Mesenchymal stem cell (in vitro differentiated cells and primary cell): ENCODE measurements at regions not wholly inside any gene's neighbourhood (a gene's known extent, or its start where the extent isn't known, plus 50 kb on each side); places are given as distances from the start of the nearest gene placed in this dataset.

Experiments
- DNase-seq: peaks from one replicate; pipeline ENCODE4 v3.0.0-alpha.2; 2013
- H2AFZ ChIP-seq: one replicate; pipeline ENCODE4 v1.6.1; 2013; ENCODE audit warnings: low read depth, mild to moderate bottlenecking, control low read depth, inconsistent platforms, low read length, moderate library complexity
- H2AK5ac ChIP-seq: 2 replicates; pipeline ENCODE4 v1.6.1; 2013; ENCODE audit warnings: low read length, moderate library complexity, mild to moderate bottlenecking, inconsistent platforms; ENCODE audit not compliant: severe bottlenecking
- H2BK120ac ChIP-seq: one replicate; pipeline ENCODE4 v1.6.1; 2013; ENCODE audit warnings: low read depth, mild to moderate bottlenecking, inconsistent platforms, low read length, moderate library complexity
- H2BK12ac ChIP-seq, 2 experiments: one replicate each; pipeline ENCODE4 v1.6.1; 2013; ENCODE audit warnings: inconsistent platforms in 2 of 2, low read length in 2 of 2, mild to moderate bottlenecking in 2 of 2, moderate library complexity in 2 of 2, control low read depth in 1 of 2
- H2BK15ac ChIP-seq: one replicate; pipeline ENCODE4 v1.6.1; 2013; ENCODE audit warnings: mild to moderate bottlenecking, low read depth, inconsistent platforms; ENCODE audit not compliant: poor library complexity, severe bottlenecking
- H2BK5ac ChIP-seq: 2 replicates; pipeline ENCODE4 v1.6.1; 2013; ENCODE audit warnings: low read depth, mild to moderate bottlenecking, low read length, control low read depth, inconsistent platforms; ENCODE audit not compliant: poor library complexity, severe bottlenecking
- H3K14ac ChIP-seq, 2 experiments: one replicate each; pipeline ENCODE4 v1.6.1; 2013; ENCODE audit warnings: inconsistent platforms in 2 of 2, low read length in 2 of 2, control low read depth in 1 of 2, mild to moderate bottlenecking in 1 of 2, moderate library complexity in 1 of 2
- H3K18ac ChIP-seq, 2 experiments: one replicate each; pipeline ENCODE4 v1.6.1; 2013; ENCODE audit warnings: inconsistent platforms in 2 of 2, low read length in 2 of 2, control low read depth in 1 of 2, low read depth in 1 of 2, mild to moderate bottlenecking in 1 of 2
- H3K23ac ChIP-seq, 2 experiments: one replicate each; pipeline ENCODE4 v1.6.1; 2013; ENCODE audit warnings: inconsistent platforms in 2 of 2, low read length in 2 of 2, mild to moderate bottlenecking in 2 of 2, moderate library complexity in 2 of 2, control low read depth in 1 of 2
- H3K27ac ChIP-seq: 2 replicates; pipeline ENCODE4 v1.5.1; 2013; ENCODE audit warnings: mild to moderate bottlenecking, moderate library complexity, low read length, control low read depth, inconsistent platforms; ENCODE audit not compliant: poor library complexity, severe bottlenecking
- H3K27me3 ChIP-seq, 2 experiments: 2 replicates each; pipeline versions ENCODE4 v1.6.1 to v1.7.0; 2013; ENCODE audit warnings: low read length in 2 of 2, mild to moderate bottlenecking in 2 of 2, moderate library complexity in 2 of 2, control low read depth in 1 of 2, inconsistent platforms in 1 of 2; ENCODE audit not compliant: control insufficient read depth in 1 of 2, insufficient read depth in 1 of 2
- H3K36me3 ChIP-seq, 2 experiments: 2 replicates each; pipeline versions ENCODE4 v1.6.1 to v1.7.0; 2013; ENCODE audit warnings: low read length in 2 of 2, control low read depth in 1 of 2, inconsistent platforms in 1 of 2, low read depth in 1 of 2, mild to moderate bottlenecking in 1 of 2; ENCODE audit not compliant: insufficient read depth in 2 of 2, control insufficient read depth in 1 of 2
- H3K4ac ChIP-seq, 2 experiments: one replicate each; pipeline ENCODE4 v1.6.1; 2013; ENCODE audit warnings: inconsistent platforms in 2 of 2, low read length in 2 of 2, mild to moderate bottlenecking in 2 of 2, moderate library complexity in 2 of 2, control low read depth in 1 of 2, low read depth in 1 of 2
- H3K4me1 ChIP-seq: 2 replicates; pipeline ENCODE4 v1.6.1; 2013; ENCODE audit warnings: low read depth, low read length, control low read depth; ENCODE audit not compliant: control insufficient read depth, insufficient read depth
- H3K4me2 ChIP-seq: 2 replicates; pipeline ENCODE4 v1.6.1; 2013; ENCODE audit warnings: low read length, mild to moderate bottlenecking, inconsistent platforms; ENCODE audit not compliant: poor library complexity, severe bottlenecking
- H3K4me3 ChIP-seq, 2 experiments: 2 replicates each; pipeline versions ENCODE4 v1.5.1 to v1.7.0; 2013; ENCODE audit warnings: low read length in 2 of 2, mild to moderate bottlenecking in 2 of 2, control low read depth in 1 of 2, low read depth in 1 of 2; ENCODE audit not compliant: insufficient read depth in 1 of 2
- H3K79me1 ChIP-seq: replicated peaks from 2 replicates; pipeline ENCODE4 v1.6.1; 2013; ENCODE audit warnings: mild to moderate bottlenecking, control low read depth, low read length, inconsistent platforms; ENCODE audit not compliant: poor library complexity, severe bottlenecking
- H3K9ac ChIP-seq: 2 replicates; pipeline ENCODE4 v1.7.0; 2013; ENCODE audit warnings: mild to moderate bottlenecking, low read length, moderate library complexity
- H3K9me3 ChIP-seq: 2 replicates; pipeline ENCODE4 v1.7.0; 2013; ENCODE audit warnings: mild to moderate bottlenecking, low read length; ENCODE audit not compliant: control insufficient read depth
- H4K8ac ChIP-seq: one replicate; pipeline ENCODE4 v1.6.1; 2013; ENCODE audit warnings: inconsistent platforms, mild to moderate bottlenecking, low read length, moderate library complexity
- H4K91ac ChIP-seq: one replicate; pipeline ENCODE4 v1.6.1; 2013; ENCODE audit warnings: mild to moderate bottlenecking, low read length, inconsistent platforms
- WGBS: methylation state at CpG from one replicate; pipeline ENCODE4 v1.1.7; 2013; ENCODE audit warnings: mixed read lengths; 5-methylcytosine and 5-hydroxymethylcytosine counted together

GRCh38 chr10:3398825-3399646 lies 226.5 kb upstream of the PITRM1 start:
- DNase-seq: no peak
- Histone ChIP-seq H3K4me3 (no peak overlapping the region), H2AK5ac (no peak overlapping the region), H2BK120ac (no peak overlapping the region), H3K36me3 (peaks cover 0 to 3% of the 10 kb centered on the region in 2 experiments), H2BK15ac (no peak overlapping the region), H3K4me2 (no peak overlapping the region), H3K9ac (no peak overlapping the region), H3K27ac (peak overlapping the region; percentile 67), H2BK12ac (peak overlapping the region; percentile 29 to 57), H3K9me3 (peaks cover 3% of the 10 kb centered on the region), H3K4me1 (peaks cover 13% of the 10 kb centered on the region), H4K8ac (peak overlapping the region; percentile 59), H3K4ac (no peak overlapping the region), H3K18ac (peak overlapping the region; percentile 17 to 81), H3K27me3 (no peaks in the 10 kb centered on the region), H4K91ac (peak overlapping the region; percentile 72), H3K79me1 (no peaks in the 10 kb centered on the region), H2BK5ac (no peak overlapping the region), H2AFZ (no peak overlapping the region), H3K14ac (peak overlapping the region in 1 of 2 experiments; percentile 96), H3K23ac (no peak overlapping the region)
- WGBS: 89% methylated on average over 45 of the region's 46 CpGs

GRCh38 chr10:3397846-3398245 lies 225.3 kb upstream of the PITRM1 start:
- peak overlapping the region in 1 of 2 experiments; percentile 96 for H2BK12ac ChIP-seq

GRCh38 chr10:3397231-3397630 lies 224.6 kb upstream of the PITRM1 start:
- Histone ChIP-seq H3K4me1 (peaks cover 13% of the 10 kb centered on the region), H3K36me3 (peaks cover 0 to 3% of the 10 kb centered on the region in 2 experiments)
- WGBS: 91% methylated on average over 4 of the region's 4 CpGs

More at GRCh38 chr10:3397846-3398245, 225.3 kb upstream of the PITRM1 start:
- Histone ChIP-seq H3K14ac (peak overlapping the region in 1 of 2 experiments; percentile 42), H3K23ac (no peak overlapping the region), H2BK5ac (no peak overlapping the region), H3K36me3 (peaks cover 0 to 3% of the 10 kb centered on the region in 2 experiments), H3K4me2 (no peak overlapping the region), H2BK120ac (no peak overlapping the region), H3K9me3 (peaks cover 3% of the 10 kb centered on the region), H3K4ac (no peak overlapping the region), H4K91ac (no peak overlapping the region), H3K4me1 (peaks cover 13% of the 10 kb centered on the region), H3K9ac (no peak overlapping the region), H3K27ac (no peak overlapping the region), H3K18ac (no peak overlapping the region), H4K8ac (no peak overlapping the region), H2AFZ (no peak overlapping the region), H3K4me3 (no peak overlapping the region), H2AK5ac (peak overlapping the region; percentile 26), H2BK15ac (no peak overlapping the region), H3K79me1 (no peaks in the 10 kb centered on the region), H3K27me3 (no peaks in the 10 kb centered on the region)
- DNase-seq: no peak
- WGBS: 93% methylated on average over 23 of the region's 23 CpGs

GRCh38 chr10:3396116-3396515 lies 223.5 kb upstream of the PITRM1 start:
- Histone ChIP-seq H3K23ac (no peak overlapping the region), H3K27ac (no peak overlapping the region), H3K18ac (no peak overlapping the region), H3K36me3 (peaks cover 0 to 3% of the 10 kb centered on the region in 2 experiments), H3K27me3 (no peaks in the 10 kb centered on the region), H3K4me2 (no peak overlapping the region), H3K4ac (peak overlapping the region in 1 of 2 experiments; percentile 71), H4K91ac (no peak overlapping the region), H3K4me3 (no peak overlapping the region), H3K79me1 (no peaks in the 10 kb centered on the region), H3K4me1 (peaks cover 13% of the 10 kb centered on the region), H4K8ac (no peak overlapping the region), H2BK120ac (no peak overlapping the region), H2AK5ac (peak overlapping the region; percentile 86), H3K14ac (peak overlapping the region in 1 of 2 experiments; percentile 69), H3K9ac (no peak overlapping the region), H2BK5ac (no peak overlapping the region), H3K9me3 (peaks cover 3% of the 10 kb centered on the region), H2AFZ (peak overlapping the region; percentile 34), H2BK12ac (no peak overlapping the region), H2BK15ac (no peak overlapping the region)
- WGBS: 96% methylated on average over 5 of the region's 10 CpGs
- no peak for DNase-seq

More at GRCh38 chr10:3397231-3397630, 224.6 kb upstream of the PITRM1 start:
- no peak overlapping the region for H3K4me2 ChIP-seq
- no peak overlapping the region for H3K14ac ChIP-seq
- no peak overlapping the region for H3K4me3 ChIP-seq
- peak overlapping the region; percentile 4 for H2AK5ac ChIP-seq
- H2BK12ac ChIP-seq: peak overlapping the region in 1 of 2 experiments; percentile 75
- peaks cover 3% of the 10 kb centered on the region for H3K9me3 ChIP-seq
- no peak overlapping the region for H3K27ac ChIP-seq
- no peak overlapping the region for H3K18ac ChIP-seq
- no peaks in the 10 kb centered on the region for H3K27me3 ChIP-seq
- no peak overlapping the region for H2AFZ ChIP-seq
- H3K9ac ChIP-seq: no peak overlapping the region
- H2BK5ac ChIP-seq: no peak overlapping the region
- H3K23ac ChIP-seq: no peak overlapping the region
- H2BK15ac ChIP-seq: no peak overlapping the region
- no peak for DNase-seq
- H4K91ac ChIP-seq: no peak overlapping the region
- H4K8ac ChIP-seq: no peak overlapping the region
- no peak overlapping the region for H2BK120ac ChIP-seq
- H3K4ac ChIP-seq: no peak overlapping the region
- no peaks in the 10 kb centered on the region for H3K79me1 ChIP-seq
